Keratinocyte (primary cell): ENCODE measurements at regions not wholly inside any gene's neighbourhood (a gene's known extent, or its start where the extent isn't known, plus 50 kb on each side); places are given as distances from the start of the nearest gene placed in this dataset.

ENCODE experiments used
- DNase-seq: peaks from one replicate; pipeline ENCODE4 v3.0.0-alpha.2; 2011; ENCODE audit warnings: low read depth, missing footprints, low spot score
- FAIRE-seq: peaks from 2 replicates; lab custom pipeline; 2011; peaks lifted over from hg19 to GRCh38; lab: Jason Lieb, UNC
- H2AFZ ChIP-seq: 2 replicates; pipeline ENCODE4 v1.6.0; 2012; ENCODE audit warnings: low read length, control low read depth, inconsistent platforms; ENCODE audit not compliant: control insufficient read depth
- H3K27ac ChIP-seq: 2 replicates; pipeline ENCODE4 v1.5.1; 2011; ENCODE audit warnings: low read length; ENCODE audit not compliant: control insufficient read depth, insufficient read depth
- H3K27me3 ChIP-seq: 3 replicates; pipeline ENCODE4 v1.6.0; 2011; ENCODE audit warnings: low read length; ENCODE audit not compliant: control insufficient read depth, insufficient read depth; ENCODE audit errors: extremely low read depth
- H3K36me3 ChIP-seq, 2 experiments: 2 replicates in 1 of 2; 3 replicates in 1 of 2; pipeline ENCODE4 v1.5.1; 2011; ENCODE audit warnings: low read length in 2 of 2, mild to moderate bottlenecking in 1 of 2; ENCODE audit not compliant: control insufficient read depth in 2 of 2, insufficient read depth in 2 of 2; ENCODE audit errors: extremely low read depth in 1 of 2
- H3K4me1 ChIP-seq: 3 replicates; pipeline ENCODE4 v1.5.1; 2011; ENCODE audit warnings: low read length; ENCODE audit not compliant: control insufficient read depth, insufficient read depth; ENCODE audit errors: extremely low read depth
- H3K4me2 ChIP-seq: 3 replicates; pipeline ENCODE4 v1.6.0; 2011; ENCODE audit warnings: low read depth, low read length; ENCODE audit not compliant: control insufficient read depth, insufficient read depth; ENCODE audit errors: extremely low read depth
- H3K4me3 ChIP-seq, 3 experiments: fragments of 200-600 bp in 1 of 3; sonication (generic) in 1 of 3; 2 replicates in 2 of 3; 3 replicates in 1 of 3; pipeline ENCODE4 v1.5.1; 2011 to 2016; ENCODE audit warnings: low read length in 3 of 3, mild to moderate bottlenecking in 3 of 3, control low read depth in 2 of 3, inconsistent platforms in 1 of 3, low read depth in 1 of 3, mixed read lengths in 1 of 3, mixed run types in 1 of 3, moderate library complexity in 1 of 3; ENCODE audit not compliant: control insufficient read depth in 2 of 3, insufficient read depth in 2 of 3; ENCODE audit errors: extremely low read depth in 1 of 3
- H3K79me2 ChIP-seq: 2 replicates; pipeline ENCODE4 v1.6.0; 2012; ENCODE audit warnings: low read length; ENCODE audit not compliant: control insufficient read depth, insufficient read depth
- H3K9ac ChIP-seq: 3 replicates; pipeline ENCODE4 v1.6.0; 2011; ENCODE audit warnings: low read length; ENCODE audit not compliant: control insufficient read depth, insufficient read depth; ENCODE audit errors: extremely low read depth
- H3K9me1 ChIP-seq: 3 replicates; pipeline ENCODE4 v1.6.0; 2011; ENCODE audit warnings: low read length; ENCODE audit not compliant: control insufficient read depth, insufficient read depth; ENCODE audit errors: extremely low read depth
- H3K9me3 ChIP-seq: 2 replicates; pipeline ENCODE4 v1.5.1; 2012; ENCODE audit warnings: low read depth, low read length; ENCODE audit not compliant: control insufficient read depth
- H4K20me1 ChIP-seq: 3 replicates; pipeline ENCODE4 v1.6.0; 2011; ENCODE audit warnings: low read length; ENCODE audit not compliant: control insufficient read depth, insufficient read depth; ENCODE audit errors: extremely low read depth
- EZH2 ChIP-seq: IDR thresholded peaks from one replicate; pipeline ENCODE4 v1.6.1; 2012; ENCODE audit warnings: inconsistent platforms, mild to moderate bottlenecking, low read length, moderate library complexity
- dilution Hi-C: fragments of 300-500 bp; cut with MboI; formaldehyde crosslinking; loops from one replicate; pipeline ENCODE4 v1.7.0; 2020; ENCODE audit warnings: low sequenced_read_pairs; ENCODE audit not compliant: extremely low pct_ligation_motif_present
- TF ChIP-seq, protein P1 (sequence below), 3 experiments: IDR thresholded peaks in 1 of 3; conservative IDR thresholded peaks in 1 of 3; optimal IDR thresholded peaks in 1 of 3; 2 replicates in 2 of 3; 3 replicates in 1 of 3; pipeline versions ENCODE3 to v1.5.1; 2011; ENCODE audit warnings: low read length in 3 of 3, mild to moderate bottlenecking in 3 of 3, moderate library complexity in 2 of 3, control low read depth in 1 of 3, inconsistent platforms in 1 of 3; ENCODE audit not compliant: insufficient read depth in 2 of 3; ENCODE audit errors: extremely low read depth in 1 of 3

DNA sequence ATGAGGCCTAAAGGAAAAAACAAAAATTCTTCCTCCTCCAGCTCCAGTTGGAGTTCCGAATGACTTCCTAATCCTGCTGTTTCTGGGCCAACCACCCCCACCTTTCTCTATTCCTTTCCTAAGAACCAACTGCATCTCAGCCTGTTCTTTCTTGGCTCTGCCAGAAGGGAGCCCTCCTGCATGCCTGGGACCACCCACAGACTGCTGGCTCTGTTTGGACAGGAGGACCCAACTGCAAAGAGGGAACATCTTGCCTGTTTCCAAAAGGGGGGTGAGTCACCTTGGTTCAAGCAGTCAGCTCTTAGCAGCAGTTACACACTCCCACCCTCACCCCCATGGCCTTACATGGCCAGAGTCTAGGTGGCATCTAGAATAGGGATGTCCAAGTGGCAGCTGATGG lies 116.0 kb upstream of the PRICKLE2 start:
- Histone ChIP-seq H3K9ac (no peak overlapping the region), H3K4me2 (no peak overlapping the region)
- TF ChIP-seq, protein P1, sequence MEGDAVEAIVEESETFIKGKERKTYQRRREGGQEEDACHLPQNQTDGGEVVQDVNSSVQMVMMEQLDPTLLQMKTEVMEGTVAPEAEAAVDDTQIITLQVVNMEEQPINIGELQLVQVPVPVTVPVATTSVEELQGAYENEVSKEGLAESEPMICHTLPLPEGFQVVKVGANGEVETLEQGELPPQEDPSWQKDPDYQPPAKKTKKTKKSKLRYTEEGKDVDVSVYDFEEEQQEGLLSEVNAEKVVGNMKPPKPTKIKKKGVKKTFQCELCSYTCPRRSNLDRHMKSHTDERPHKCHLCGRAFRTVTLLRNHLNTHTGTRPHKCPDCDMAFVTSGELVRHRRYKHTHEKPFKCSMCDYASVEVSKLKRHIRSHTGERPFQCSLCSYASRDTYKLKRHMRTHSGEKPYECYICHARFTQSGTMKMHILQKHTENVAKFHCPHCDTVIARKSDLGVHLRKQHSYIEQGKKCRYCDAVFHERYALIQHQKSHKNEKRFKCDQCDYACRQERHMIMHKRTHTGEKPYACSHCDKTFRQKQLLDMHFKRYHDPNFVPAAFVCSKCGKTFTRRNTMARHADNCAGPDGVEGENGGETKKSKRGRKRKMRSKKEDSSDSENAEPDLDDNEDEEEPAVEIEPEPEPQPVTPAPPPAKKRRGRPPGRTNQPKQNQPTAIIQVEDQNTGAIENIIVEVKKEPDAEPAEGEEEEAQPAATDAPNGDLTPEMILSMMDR (optimal IDR thresholded peaks at IDR 0.05 in 1 of 3, IDR thresholded peaks at IDR 0.05 in 1 of 3, conservative IDR thresholded peaks at IDR 0.05 in 1 of 3; ENCODE audit: extremely low read depth in 1 of 3, insufficient read depth in 2 of 3, low read length in 3 of 3): no peak
- TF ChIP-seq EZH2: no peak

DNA sequence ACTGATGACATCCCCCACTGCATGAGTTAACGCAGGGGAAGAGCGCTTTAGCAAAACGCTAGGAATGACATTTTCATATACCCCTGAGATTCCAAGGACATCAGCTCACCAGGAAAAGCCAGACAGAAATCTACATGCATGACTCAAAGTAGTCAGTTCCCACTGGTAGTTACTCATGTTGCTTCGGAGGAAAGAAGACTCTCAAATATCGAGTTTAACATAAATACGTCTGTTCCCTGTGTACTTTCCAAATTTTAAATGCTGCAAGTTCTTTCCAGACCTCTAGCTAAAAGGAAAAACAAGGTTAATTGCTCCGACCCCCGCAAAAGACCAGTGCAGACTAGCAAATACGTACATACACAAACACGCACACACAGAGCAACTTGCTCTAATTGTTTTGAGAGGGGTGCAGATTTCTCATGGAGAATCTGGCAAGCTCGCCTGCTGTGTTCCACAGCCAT lies 115.4 kb upstream of the PRICKLE2 start:
- Histone ChIP-seq H3K9ac (no peak overlapping the region), H3K4me2 (no peak overlapping the region), H3K9me1 (no peaks in the 10 kb centered on the region), H3K79me2 (no peaks in the 10 kb centered on the region), H3K4me1 (peaks cover 29% of the 10 kb centered on the region), H3K36me3 (no peaks in the 10 kb centered on the region), H2AFZ (no peak overlapping the region), H4K20me1 (no peaks in the 10 kb centered on the region), H3K27me3 (no peaks in the 10 kb centered on the region), H3K9me3 (no peaks in the 10 kb centered on the region), H3K27ac (no peak overlapping the region), H3K4me3 (no peak overlapping the region)
- FAIRE-seq: no peak
- dilution Hi-C loops: no loop called here
- no peak for DNase-seq
- TF ChIP-seq, protein P1 (optimal IDR thresholded peaks at IDR 0.05 in 1 of 3, IDR thresholded peaks at IDR 0.05 in 1 of 3, conservative IDR thresholded peaks at IDR 0.05 in 1 of 3; ENCODE audit: extremely low read depth in 1 of 3, insufficient read depth in 2 of 3, low read length in 3 of 3): no peak
- no peak for TF ChIP-seq EZH2

More for the DNA sequence above, 116.0 kb upstream of the PRICKLE2 start:
- peaks cover 29% of the 10 kb centered on the region for H3K4me1 ChIP-seq
- no peak overlapping the region for H2AFZ ChIP-seq
- H3K27ac ChIP-seq: no peak overlapping the region
- H4K20me1 ChIP-seq: no peaks in the 10 kb centered on the region
- H3K4me3 ChIP-seq: no peak overlapping the region
- no peaks in the 10 kb centered on the region for H3K36me3 ChIP-seq
- H3K9me3 ChIP-seq: no peaks in the 10 kb centered on the region
- no peak for FAIRE-seq
- no peak for DNase-seq
- H3K9me1 ChIP-seq: no peaks in the 10 kb centered on the region
- H3K79me2 ChIP-seq: no peaks in the 10 kb centered on the region
- H3K27me3 ChIP-seq: no peaks in the 10 kb centered on the region
- dilution Hi-C loops: no loop called here
